Progenitor cell of endocrine pancreas (in vitro differentiated cells): ENCODE measurements at regions not wholly inside any gene's neighbourhood (a gene's known extent, or its start where the extent isn't known, plus 50 kb on each side); places are given as distances from the start of the nearest gene placed in this dataset.

Experiments
- DNase-seq: peaks from one replicate; pipeline ENCODE4 v3.0.0; 2021; ENCODE audit warnings: low spot score; ENCODE audit not compliant: unreplicated experiment
- H3K27ac Mint-ChIP-seq: 2 replicates; pipeline ENCODE4 v1.8.0; 2021; ENCODE audit warnings: mild to moderate bottlenecking, moderate library complexity, mixed read lengths
- H3K27me3 Mint-ChIP-seq: 2 replicates; pipeline ENCODE4 v1.8.0; 2021; ENCODE audit warnings: mixed read lengths
- H3K36me3 Mint-ChIP-seq: 2 replicates; pipeline ENCODE4 v1.8.0; 2022; ENCODE audit warnings: mixed read lengths; ENCODE audit not compliant: insufficient read depth
- H3K4me1 Mint-ChIP-seq: 2 replicates; pipeline ENCODE4 v1.8.0; 2021; ENCODE audit warnings: low read depth, mixed read lengths
- H3K4me3 Mint-ChIP-seq: 2 replicates; pipeline ENCODE4 v1.8.0; 2021; ENCODE audit warnings: low read depth, mild to moderate bottlenecking, moderate library complexity, mixed read lengths
- H3K9me3 Mint-ChIP-seq: 2 replicates; pipeline ENCODE4 v1.8.0; 2021; ENCODE audit warnings: low read depth, mixed read lengths
- CTCF ChIP-seq: fragments of 200-600 bp; sonication (generic); IDR thresholded peaks from one replicate; pipeline ENCODE4 v1.5.0; 2021; ENCODE audit warnings: antibody characterized with exemption, mild to moderate bottlenecking; ENCODE audit not compliant: unreplicated experiment

- peaks cover 1% of the 10 kb centered on the region for H3K4me1 Mint-ChIP-seq
- no peak for DNase-seq
- H3K9me3 Mint-ChIP-seq, result no peaks in the 10 kb centered on the region
- TF ChIP-seq CTCF, result no peak
- no peak overlapping the region for H3K4me3 Mint-ChIP-seq
- H3K36me3 Mint-ChIP-seq, result no peaks in the 10 kb centered on the region
- H3K27ac Mint-ChIP-seq, result no peak overlapping the region
- peaks cover 34% of the 10 kb centered on the region for H3K27me3 Mint-ChIP-seq
Observed at GRCh38 chr4:1519787-1520661, 113.8 kb upstream of the NKX1-1 start.

- Mint-ChIP-seq H3K9me3 (no peaks in the 10 kb centered on the region), H3K27ac (no peak overlapping the region), H3K36me3 (no peaks in the 10 kb centered on the region), H3K4me3 (no peak overlapping the region), H3K27me3 (peaks cover 25% of the 10 kb centered on the region), H3K4me1 (peaks cover 1% of the 10 kb centered on the region)
- no peak for DNase-seq
- no peak for TF ChIP-seq CTCF
Observed at GRCh38 chr4:1518997-1519700, 112.9 kb upstream of the NKX1-1 start.

- no peak for TF ChIP-seq CTCF
- Mint-ChIP-seq H3K9me3 (no peaks in the 10 kb centered on the region), H3K27ac (no peak overlapping the region), H3K27me3 (peaks cover 15% of the 10 kb centered on the region), H3K36me3 (no peaks in the 10 kb centered on the region), H3K4me1 (peaks cover 1% of the 10 kb centered on the region), H3K4me3 (no peak overlapping the region)
- no peak for DNase-seq
Observed at GRCh38 chr4:1517592-1518411, 111.6 kb upstream of the NKX1-1 start.

GRCh38 chr4:1516881-1517480, 110.7 kb upstream of the NKX1-1 start:
- Mint-ChIP-seq H3K4me3 (no peak overlapping the region), H3K4me1 (peaks cover 1% of the 10 kb centered on the region), H3K27me3 (peaks cover 15% of the 10 kb centered on the region), H3K27ac (no peak overlapping the region), H3K9me3 (no peaks in the 10 kb centered on the region), H3K36me3 (no peaks in the 10 kb centered on the region)
- TF ChIP-seq CTCF, result no peak
- DNase-seq, result no peak

GRCh38 chr4:1516261-1516660, 110.0 kb upstream of the NKX1-1 start:
- no peaks in the 10 kb centered on the region for H3K36me3 Mint-ChIP-seq
- H3K4me3 Mint-ChIP-seq, result no peak overlapping the region
- DNase-seq, result no peak
- TF ChIP-seq CTCF, result no peak
- H3K27me3 Mint-ChIP-seq, result peaks cover 13% of the 10 kb centered on the region
- no peaks in the 10 kb centered on the region for H3K9me3 Mint-ChIP-seq
- H3K4me1 Mint-ChIP-seq, result peaks cover 1% of the 10 kb centered on the region
- no peak overlapping the region for H3K27ac Mint-ChIP-seq
